GM12892 (cell line): ENCODE measurements at regions not wholly inside any gene's neighbourhood (a gene's known extent, or its start where the extent isn't known, plus 50 kb on each side); places are given as distances from the start of the nearest gene placed in this dataset.

Experiments used
- DNase-seq: peaks from one replicate; pipeline ENCODE4 v3.0.0; 2011; ENCODE audit not compliant: insufficient read length
- FAIRE-seq: peaks from 2 replicates; lab custom pipeline; 2011; peaks lifted over from hg19 to GRCh38; lab: Jason Lieb, UNC
- POLR2A ChIP-seq: IDR thresholded peaks from 2 replicates; pipeline ENCODE4 v1.6.1; 2011; ENCODE audit warnings: low read depth, low read length, control low read depth
- POLR2AphosphoS5 ChIP-seq: IDR thresholded peaks from 2 replicates; pipeline ENCODE4 v1.6.1; 2011; ENCODE audit warnings: low read depth, low read length, control low read depth
- TAF1 ChIP-seq: IDR thresholded peaks from 2 replicates; pipeline ENCODE4 v1.6.1; 2011; ENCODE audit warnings: low read depth, mild to moderate bottlenecking, control low read depth, low read length, borderline replicate concordance

GRCh38 chr6:14936861-14937260, 309.0 kb upstream of the JARID2 start:
- DNase-seq (no peak), FAIRE-seq (no peak)
- no peak for TF ChIP-seq POLR2A
- TF ChIP-seq POLR2AphosphoS5: no peak
- no peak for TF ChIP-seq TAF1

GRCh38 chr6:14943116-14943515, 302.8 kb upstream of the JARID2 start:
- DNase-seq (no peak), FAIRE-seq (no peak)
- TF ChIP-seq POLR2A (no peak), TAF1 (no peak)

GRCh38 chr6:14944593-14944992, 301.3 kb upstream of the JARID2 start:
- FAIRE-seq (no peak), DNase-seq (no peak)
- TF ChIP-seq POLR2AphosphoS5 (no peak), TAF1 (no peak), POLR2A (no peak)

- FAIRE-seq (no peak), DNase-seq (no peak)
- TF ChIP-seq POLR2A (no peak), TAF1 (no peak), POLR2AphosphoS5 (no peak)
Observed at GRCh38 chr6:14945461-14946185, 300.2 kb upstream of the JARID2 start.

GRCh38 chr6:14946753-14947152, 299.1 kb upstream of the JARID2 start:
- DNase-seq (no peak), FAIRE-seq (no peak)
- no peak for TF ChIP-seq POLR2A
- TF ChIP-seq TAF1: no peak
- TF ChIP-seq POLR2AphosphoS5: no peak

- no peak for TF ChIP-seq POLR2AphosphoS5
- TF ChIP-seq TAF1: no peak
- no peak for TF ChIP-seq POLR2A
- FAIRE-seq (no peak), DNase-seq (no peak)
Observed at GRCh38 chr6:14948586-14949245, 297.2 kb upstream of the JARID2 start.

GRCh38 chr6:14950103-14950969, 295.5 kb upstream of the JARID2 start:
- TF ChIP-seq POLR2AphosphoS5 (no peak), TAF1 (no peak), POLR2A (no peak)
- no peak for FAIRE-seq
- no peak for DNase-seq

GRCh38 chr6:14950970-14951276, 294.9 kb upstream of the JARID2 start:
- FAIRE-seq: no peak
- TF ChIP-seq POLR2AphosphoS5 (no peak), POLR2A (no peak), TAF1 (no peak)
- no peak for DNase-seq

- TF ChIP-seq POLR2A: no peak
- no peak for TF ChIP-seq TAF1
- no peak for FAIRE-seq
- no peak for DNase-seq
Observed at GRCh38 chr6:14951704-14952103, 294.2 kb upstream of the JARID2 start.

- FAIRE-seq: peak; percentile 63
- no peak for DNase-seq
- no peak for TF ChIP-seq POLR2AphosphoS5
- no peak for TF ChIP-seq POLR2A
- TF ChIP-seq TAF1: no peak
Observed at GRCh38 chr6:14953836-14954235, 292.0 kb upstream of the JARID2 start.

- peak; percentile 69 for FAIRE-seq
- TF ChIP-seq POLR2A (no peak), TAF1 (no peak), POLR2AphosphoS5 (no peak)
- no peak for DNase-seq
Observed at GRCh38 chr6:14957355-14958059, 288.4 kb upstream of the JARID2 start.
